ENCODE measurements at regions not wholly inside any gene's neighbourhood (a gene's known extent, or its start where the extent isn't known, plus 50 kb on each side); places are given as distances from the start of the nearest gene placed in this dataset.
A peak's percentile ranks its signal among the peaks of the same experiment; 100 is the strongest.

DNA sequence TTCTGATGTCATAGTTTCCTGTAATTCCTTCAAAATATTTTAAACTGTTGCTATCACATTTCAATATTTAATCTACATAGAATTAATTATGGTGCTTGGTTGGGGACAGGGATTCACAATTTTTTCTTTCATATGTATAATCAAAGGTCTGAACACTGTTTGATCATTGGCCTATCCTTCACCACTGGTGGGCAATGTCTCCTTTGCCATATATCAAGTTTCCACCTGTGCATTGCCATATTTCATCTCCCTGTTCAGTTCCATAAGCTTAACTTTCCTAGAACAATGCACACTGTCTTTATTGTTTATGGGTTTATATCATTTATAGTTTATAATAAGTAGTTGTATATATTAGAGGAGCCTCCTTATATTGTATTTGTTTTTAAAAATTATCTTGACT is 374.9 kb upstream of the PTBP2 start:
- no peak for DNase-seq
- H3K27ac Mint-ChIP-seq: no peak overlapping the region

DNA sequence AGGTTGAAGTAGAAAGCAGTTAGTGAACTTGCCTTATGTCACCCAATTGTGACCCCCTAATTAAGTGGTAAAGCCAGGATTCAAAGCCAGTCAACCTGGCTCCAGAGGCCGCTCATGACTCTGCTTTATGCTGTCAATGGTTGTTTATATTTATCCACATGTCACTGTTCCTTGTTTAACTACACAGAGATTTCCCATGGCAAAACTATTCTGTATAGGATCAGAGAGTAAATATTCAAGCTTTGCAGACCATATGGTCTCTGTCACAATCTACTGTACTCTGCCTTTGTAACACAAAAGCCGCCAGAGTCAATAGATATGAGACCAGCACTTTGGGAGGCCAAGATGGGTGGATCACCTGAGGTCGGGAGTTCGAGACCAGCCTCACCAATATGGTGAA is 371.7 kb upstream of the PTBP2 start:
- Mint-ChIP-seq H3K27ac (no peak overlapping the region), H3K27me3 (no peaks in the 10 kb centered on the region)
- no peak for ATAC-seq (ENCODE audit: low read depth in 2 of 2)

More for the DNA sequence above, 374.9 kb upstream of the PTBP2 start:
- ATAC-seq (ENCODE audit: low read depth in 2 of 2): no peak
- no peaks in the 10 kb centered on the region for H3K4me1 Mint-ChIP-seq
- H3K9me3 Mint-ChIP-seq: peaks cover 0 to 17% (median 4%) of the 10 kb centered on the region in 7 donors
- H3K4me3 Mint-ChIP-seq: no peak overlapping the region
- H3K36me3 Mint-ChIP-seq: no peaks in the 10 kb centered on the region
- H3K27me3 Mint-ChIP-seq: no peaks in the 10 kb centered on the region

GRCh38 chr1:96352733-96353132 is 368.9 kb upstream of the PTBP2 start:
- H3K27ac Mint-ChIP-seq: no peak overlapping the region
- no peaks in the 10 kb centered on the region for H3K36me3 Mint-ChIP-seq

More for the DNA sequence above, 371.7 kb upstream of the PTBP2 start:
- H3K9me3 Mint-ChIP-seq: peaks cover 0 to 4% (median 0%) of the 10 kb centered on the region in 7 donors
- H3K4me1 Mint-ChIP-seq: no peaks in the 10 kb centered on the region
- H3K4me3 Mint-ChIP-seq: no peak overlapping the region
- DNase-seq: no peak
- no peaks in the 10 kb centered on the region for H3K36me3 Mint-ChIP-seq

DNA sequence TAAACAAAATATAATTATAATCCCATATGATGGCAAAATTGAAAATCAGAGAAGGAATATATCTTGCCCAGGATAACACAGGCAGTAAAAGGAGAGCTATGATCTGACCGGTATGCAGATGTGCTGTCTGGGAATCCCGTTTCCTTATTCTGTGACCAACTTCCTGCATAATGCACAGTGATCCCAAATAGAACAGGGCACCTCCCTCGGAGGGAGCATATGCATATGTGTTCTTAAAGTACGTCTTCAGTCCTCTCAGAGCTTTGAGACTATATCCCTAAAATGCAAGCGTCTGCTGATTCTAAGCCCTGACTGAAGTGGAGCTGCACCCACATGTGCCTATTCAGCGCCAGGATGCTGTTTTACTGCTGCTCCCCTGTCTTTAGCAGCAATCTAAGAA is 366.1 kb upstream of the PTBP2 start:
- H3K4me1 Mint-ChIP-seq: no peaks in the 10 kb centered on the region
- no peaks in the 10 kb centered on the region for H3K27me3 Mint-ChIP-seq
- DNase-seq (no peak), ATAC-seq (ENCODE audit: low read depth in 2 of 2) (no peak)
- no peaks in the 10 kb centered on the region for H3K36me3 Mint-ChIP-seq
- H3K4me3 Mint-ChIP-seq: no peak overlapping the region
- H3K9me3 Mint-ChIP-seq: peaks cover 0 to 4% (median 0%) of the 10 kb centered on the region in 7 donors
- H3K27ac Mint-ChIP-seq: peak overlapping the region in 1 of 6 donors; percentile 39

More at GRCh38 chr1:96352733-96353132, 368.9 kb upstream of the PTBP2 start:
- no peak for ATAC-seq (ENCODE audit: low read depth in 2 of 2)
- no peak overlapping the region for H3K4me3 Mint-ChIP-seq
- no peak for DNase-seq
- H3K4me1 Mint-ChIP-seq: no peaks in the 10 kb centered on the region
- H3K27me3 Mint-ChIP-seq: no peaks in the 10 kb centered on the region
- H3K9me3 Mint-ChIP-seq: peaks cover 0 to 4% (median 0%) of the 10 kb centered on the region in 7 donors

- no peaks in the 10 kb centered on the region for H3K4me1 Mint-ChIP-seq
- H3K4me3 Mint-ChIP-seq: no peak overlapping the region
- peaks cover 0 to 4% (median 0%) of the 10 kb centered on the region in 7 donors for H3K9me3 Mint-ChIP-seq
- no peak for DNase-seq
- H3K36me3 Mint-ChIP-seq: no peaks in the 10 kb centered on the region
- no peaks in the 10 kb centered on the region for H3K27me3 Mint-ChIP-seq
- H3K27ac Mint-ChIP-seq: peak overlapping the region in 1 of 6 donors; percentile 39
- ATAC-seq (ENCODE audit: low read depth in 2 of 2): no peak
These were observed 365.6 kb upstream of the PTBP2 start for GRCh38 chr1:96355961-96356360.

GRCh38 chr1:96357141-96357765 is 364.3 kb upstream of the PTBP2 start:
- no peaks in the 10 kb centered on the region for H3K4me1 Mint-ChIP-seq

GRCh38 chr1:96358057-96358456 is 363.5 kb upstream of the PTBP2 start:
- Mint-ChIP-seq H3K27ac (no peak overlapping the region), H3K4me3 (no peak overlapping the region), H3K4me1 (no peaks in the 10 kb centered on the region), H3K36me3 (no peaks in the 10 kb centered on the region), H3K27me3 (no peaks in the 10 kb centered on the region), H3K9me3 (peaks cover 0 to 12% (median 0%) of the 10 kb centered on the region in 7 donors)
- DNase-seq (no peak), ATAC-seq (ENCODE audit: low read depth in 2 of 2) (no peak)

More at GRCh38 chr1:96357141-96357765, 364.3 kb upstream of the PTBP2 start:
- ATAC-seq (ENCODE audit: low read depth in 2 of 2): no peak
- Mint-ChIP-seq H3K4me3 (no peak overlapping the region), H3K36me3 (no peaks in the 10 kb centered on the region), H3K27ac (no peak overlapping the region), H3K9me3 (peaks cover 0 to 8% (median 0%) of the 10 kb centered on the region in 7 donors), H3K27me3 (no peaks in the 10 kb centered on the region)
- DNase-seq: no peak

- no peaks in the 10 kb centered on the region for H3K36me3 Mint-ChIP-seq
- H3K4me3 Mint-ChIP-seq: no peak overlapping the region
- no peak overlapping the region for H3K27ac Mint-ChIP-seq
- DNase-seq: no peak
- H3K4me1 Mint-ChIP-seq: no peaks in the 10 kb centered on the region
- no peak for ATAC-seq (ENCODE audit: low read depth in 2 of 2)
- peaks cover 0 to 7% (median 0%) of the 10 kb centered on the region in 7 donors for H3K9me3 Mint-ChIP-seq
- no peaks in the 10 kb centered on the region for H3K27me3 Mint-ChIP-seq
These were observed 361.4 kb upstream of the PTBP2 start for GRCh38 chr1:96360036-96360795.

DNA sequence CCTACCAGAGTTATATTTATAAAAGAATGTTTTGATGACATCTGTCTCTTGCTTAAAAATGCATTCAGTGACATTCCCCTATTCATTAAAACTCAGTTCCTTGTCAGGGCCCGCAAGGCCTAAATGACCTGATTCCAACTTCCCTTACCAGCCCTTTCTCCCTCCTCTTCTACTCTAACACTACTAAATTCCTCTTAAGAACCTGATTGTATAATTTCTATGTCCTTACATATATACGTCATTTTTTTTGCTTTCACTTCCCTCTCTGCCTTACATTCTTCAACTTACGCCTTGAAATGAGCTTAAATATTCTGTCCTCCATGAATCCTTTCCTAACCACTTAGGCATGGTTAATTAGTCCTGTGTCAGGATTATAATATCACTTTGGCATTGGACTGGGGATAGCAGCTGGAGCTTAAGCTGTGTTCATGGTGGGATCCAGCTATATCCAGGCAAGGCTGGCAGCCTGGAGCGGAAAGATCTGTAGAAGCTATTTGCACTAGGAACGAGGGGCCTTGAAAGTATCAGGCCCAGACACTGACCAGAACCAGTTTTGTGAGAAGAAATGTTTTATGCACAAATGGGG is 360.2 kb upstream of the PTBP2 start:
- Mint-ChIP-seq H3K36me3 (no peaks in the 10 kb centered on the region), H3K27me3 (no peaks in the 10 kb centered on the region), H3K9me3 (peaks cover 0 to 7% (median 0%) of the 10 kb centered on the region in 7 donors), H3K4me1 (no peaks in the 10 kb centered on the region), H3K4me3 (no peak overlapping the region), H3K27ac (peak overlapping the region in 2 of 6 donors; percentile 14 to 47)
- DNase-seq (no peak), ATAC-seq (ENCODE audit: low read depth in 2 of 2) (no peak)

DNA sequence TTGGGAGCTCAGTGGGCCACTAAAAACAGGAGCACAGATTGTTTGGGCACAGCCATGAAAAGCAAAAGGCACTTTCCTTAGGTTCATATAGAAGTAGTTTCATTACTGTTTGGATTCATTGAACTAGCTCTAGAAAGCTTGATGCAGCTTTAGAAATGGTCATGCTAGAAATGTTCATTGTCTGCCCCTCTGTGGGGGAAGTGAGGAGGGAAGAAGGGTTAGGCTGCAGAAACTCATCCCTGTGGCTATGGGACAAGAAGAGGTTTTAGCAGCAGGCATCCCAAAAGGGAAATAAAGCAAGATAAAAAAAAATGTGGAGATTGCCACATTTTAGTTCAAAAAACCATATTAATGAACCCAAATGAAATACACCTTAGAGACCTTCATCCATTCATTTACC is 359.6 kb upstream of the PTBP2 start:
- Mint-ChIP-seq H3K27ac (no peak overlapping the region), H3K4me3 (no peak overlapping the region), H3K27me3 (no peaks in the 10 kb centered on the region), H3K4me1 (no peaks in the 10 kb centered on the region), H3K9me3 (peaks cover 0 to 7% (median 0%) of the 10 kb centered on the region in 7 donors), H3K36me3 (no peaks in the 10 kb centered on the region)
- ATAC-seq (ENCODE audit: low read depth in 2 of 2) (no peak), DNase-seq (no peak)

- H3K27me3 Mint-ChIP-seq: no peaks in the 10 kb centered on the region
- H3K4me1 Mint-ChIP-seq: no peaks in the 10 kb centered on the region
- no peaks in the 10 kb centered on the region for H3K36me3 Mint-ChIP-seq
- H3K27ac Mint-ChIP-seq: peak overlapping the region in 1 of 6 donors; percentile 25
- no peak for DNase-seq
- no peak overlapping the region for H3K4me3 Mint-ChIP-seq
- ATAC-seq (ENCODE audit: low read depth in 2 of 2): no peak
- H3K9me3 Mint-ChIP-seq: peaks cover 0 to 7% (median 0%) of the 10 kb centered on the region in 7 donors
These were observed 359.0 kb upstream of the PTBP2 start for GRCh38 chr1:96362623-96363022.

GRCh38 chr1:96363826-96364225 is 357.8 kb upstream of the PTBP2 start:
- DNase-seq (no peak), ATAC-seq (ENCODE audit: low read depth in 2 of 2) (no peak)
- no peak overlapping the region for H3K27ac Mint-ChIP-seq
- no peaks in the 10 kb centered on the region for H3K4me1 Mint-ChIP-seq
- no peaks in the 10 kb centered on the region for H3K27me3 Mint-ChIP-seq
- H3K4me3 Mint-ChIP-seq: no peak overlapping the region
- peaks cover 0 to 11% (median 0%) of the 10 kb centered on the region in 7 donors for H3K9me3 Mint-ChIP-seq
- H3K36me3 Mint-ChIP-seq: no peaks in the 10 kb centered on the region

GRCh38 chr1:96364576-96364975 is 357.0 kb upstream of the PTBP2 start:
- H3K9me3 Mint-ChIP-seq: peaks cover 0 to 11% (median 0%) of the 10 kb centered on the region in 7 donors
- H3K27me3 Mint-ChIP-seq: no peaks in the 10 kb centered on the region

GRCh38 chr1:96365076-96365475 is 356.5 kb upstream of the PTBP2 start:
- Mint-ChIP-seq H3K4me3 (no peak overlapping the region), H3K4me1 (no peaks in the 10 kb centered on the region), H3K9me3 (peaks cover 0 to 11% (median 0%) of the 10 kb centered on the region in 7 donors), H3K27ac (no peak overlapping the region), H3K36me3 (no peaks in the 10 kb centered on the region), H3K27me3 (no peaks in the 10 kb centered on the region)
- DNase-seq (no peak), ATAC-seq (ENCODE audit: low read depth in 2 of 2) (no peak)

More at GRCh38 chr1:96364576-96364975, 357.0 kb upstream of the PTBP2 start:
- Mint-ChIP-seq H3K27ac (no peak overlapping the region), H3K4me1 (no peaks in the 10 kb centered on the region), H3K36me3 (no peaks in the 10 kb centered on the region), H3K4me3 (no peak overlapping the region)
- no peak for DNase-seq
- ATAC-seq (ENCODE audit: low read depth in 2 of 2): no peak

All from naive B cell (primary cell).